ENCODE measurements at regions not wholly inside any gene's neighbourhood (a gene's known extent, or its start where the extent isn't known, plus 50 kb on each side); places are given as distances from the start of the nearest gene placed in this dataset.
A peak's percentile ranks its signal among the peaks of the same experiment; 100 is the strongest.

DNA sequence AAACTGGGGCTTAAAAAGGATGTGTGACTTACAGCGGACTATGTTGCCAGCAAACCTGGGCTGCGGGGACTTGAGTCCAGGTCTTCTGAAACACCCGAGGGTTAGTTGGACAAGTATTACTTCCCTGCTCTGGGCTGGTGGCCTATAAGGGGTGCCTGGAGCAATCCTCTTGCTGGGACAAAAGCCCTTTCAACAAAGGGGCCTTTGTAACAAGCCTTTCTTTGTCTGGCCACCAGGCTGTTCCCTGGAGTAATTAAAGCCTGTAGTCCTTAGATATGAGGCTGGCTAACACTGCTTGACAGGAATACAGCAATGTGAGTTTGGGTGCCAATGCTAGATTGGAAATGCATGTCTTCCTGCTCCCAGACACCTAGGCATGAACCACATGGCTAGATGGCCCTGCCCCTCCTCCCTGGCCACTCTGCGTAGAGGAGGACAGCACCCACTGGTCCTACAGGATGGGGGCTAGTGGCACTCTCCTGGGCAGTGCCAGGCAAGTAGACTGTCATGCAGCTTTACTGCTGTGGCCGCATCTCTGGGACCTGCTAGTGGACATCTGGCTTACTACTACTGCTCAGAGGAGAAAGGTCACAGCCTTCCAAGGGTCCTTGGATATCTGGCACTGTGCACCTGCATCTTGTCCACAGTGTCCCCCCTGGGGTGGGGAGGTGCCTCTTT lies 343.1 kb downstream of the ZSWIM6 start:
- TF ChIP-seq, protein P1, sequence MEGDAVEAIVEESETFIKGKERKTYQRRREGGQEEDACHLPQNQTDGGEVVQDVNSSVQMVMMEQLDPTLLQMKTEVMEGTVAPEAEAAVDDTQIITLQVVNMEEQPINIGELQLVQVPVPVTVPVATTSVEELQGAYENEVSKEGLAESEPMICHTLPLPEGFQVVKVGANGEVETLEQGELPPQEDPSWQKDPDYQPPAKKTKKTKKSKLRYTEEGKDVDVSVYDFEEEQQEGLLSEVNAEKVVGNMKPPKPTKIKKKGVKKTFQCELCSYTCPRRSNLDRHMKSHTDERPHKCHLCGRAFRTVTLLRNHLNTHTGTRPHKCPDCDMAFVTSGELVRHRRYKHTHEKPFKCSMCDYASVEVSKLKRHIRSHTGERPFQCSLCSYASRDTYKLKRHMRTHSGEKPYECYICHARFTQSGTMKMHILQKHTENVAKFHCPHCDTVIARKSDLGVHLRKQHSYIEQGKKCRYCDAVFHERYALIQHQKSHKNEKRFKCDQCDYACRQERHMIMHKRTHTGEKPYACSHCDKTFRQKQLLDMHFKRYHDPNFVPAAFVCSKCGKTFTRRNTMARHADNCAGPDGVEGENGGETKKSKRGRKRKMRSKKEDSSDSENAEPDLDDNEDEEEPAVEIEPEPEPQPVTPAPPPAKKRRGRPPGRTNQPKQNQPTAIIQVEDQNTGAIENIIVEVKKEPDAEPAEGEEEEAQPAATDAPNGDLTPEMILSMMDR (IDR thresholded peaks at IDR 0.05), result peak in 4 of 7 experiments; percentile 33 to 55 (median 44)
- no peak for TF ChIP-seq POLR2A (IDR thresholded peaks at IDR 0.05)

Data from body of pancreas (tissue), 4 donors.